ENCODE measurements at regions not wholly inside any gene's neighbourhood (a gene's known extent, or its start where the extent isn't known, plus 50 kb on each side); places are given as distances from the start of the nearest gene placed in this dataset.

GRCh38 chr9:135265931-135266330 lies 178.5 kb downstream of the OLFM1 start:
- no peaks in the 10 kb centered on the region for H4K20me1 ChIP-seq (ENCODE audit: insufficient read depth, poor library complexity, severe bottlenecking)
- no peak overlapping the region for H2AFZ ChIP-seq
- H3K4me3 ChIP-seq = no peak overlapping the region
- H3K4me2 ChIP-seq = no peak overlapping the region
- no peaks in the 10 kb centered on the region for H3K36me3 ChIP-seq (replicated peaks; ENCODE audit: insufficient read depth, low read depth)
- DNase-seq (ENCODE audit: low spot score) = no peak
- H3K27ac ChIP-seq = no peak overlapping the region
- WGBS (ENCODE audit: low lambda C conversion rate, missing lambda C conversion rate) = 81% methylated on average over 10 of the region's 10 CpGs
- TF ChIP-seq EZH2phosphoT487 (IDR thresholded peaks at IDR 0.05; ENCODE audit: low read depth, severe bottlenecking, unreplicated experiment) = no peak
- TF ChIP-seq CTCF (IDR thresholded peaks at IDR 0.05; ENCODE audit: poor library complexity) = no peak
- TF ChIP-seq EZH2 (IDR thresholded peaks at IDR 0.05; ENCODE audit: borderline replicate concordance) = no peak
- peaks cover 5% of the 10 kb centered on the region for H3K27me3 ChIP-seq
- H3K79me2 ChIP-seq = no peaks in the 10 kb centered on the region
- peaks cover 5% of the 10 kb centered on the region for H3K4me1 ChIP-seq (ENCODE audit: insufficient read depth)
- H3K9me3 ChIP-seq (ENCODE audit: low read depth) = no peaks in the 10 kb centered on the region
- H3K9me2 ChIP-seq (replicated peaks; ENCODE audit: insufficient read depth) = no peaks in the 10 kb centered on the region

- Histone ChIP-seq H3K27me3 (no peaks in the 10 kb centered on the region), H3K79me2 (no peaks in the 10 kb centered on the region), H3K9me2 (replicated peaks; ENCODE audit: insufficient read depth) (no peaks in the 10 kb centered on the region), H3K27ac (no peak overlapping the region), H2AFZ (no peak overlapping the region), H3K4me2 (no peak overlapping the region), H3K36me3 (replicated peaks; ENCODE audit: insufficient read depth, low read depth) (no peaks in the 10 kb centered on the region), H4K20me1 (ENCODE audit: insufficient read depth, poor library complexity, severe bottlenecking) (no peaks in the 10 kb centered on the region), H3K9me3 (ENCODE audit: low read depth) (no peaks in the 10 kb centered on the region), H3K4me3 (no peak overlapping the region), H3K4me1 (ENCODE audit: insufficient read depth) (peaks cover 5% of the 10 kb centered on the region)
- TF ChIP-seq EZH2 (IDR thresholded peaks at IDR 0.05; ENCODE audit: borderline replicate concordance) = no peak
- no peak for TF ChIP-seq CTCF (IDR thresholded peaks at IDR 0.05; ENCODE audit: poor library complexity)
- no peak for TF ChIP-seq EZH2phosphoT487 (IDR thresholded peaks at IDR 0.05; ENCODE audit: low read depth, severe bottlenecking, unreplicated experiment)
- DNase-seq (ENCODE audit: low spot score) = peak; percentile 49
- 79% methylated on average over 19 of the region's 19 CpGs for WGBS (ENCODE audit: low lambda C conversion rate, missing lambda C conversion rate)
Measured at GRCh38 chr9:135267191-135267809, 179.8 kb downstream of the OLFM1 start.

GRCh38 chr9:135268031-135268430 lies 180.6 kb downstream of the OLFM1 start:
- no peak overlapping the region for H3K27ac ChIP-seq
- WGBS (ENCODE audit: low lambda C conversion rate, missing lambda C conversion rate) = 56% methylated on average over 12 of the region's 12 CpGs
- TF ChIP-seq EZH2 (IDR thresholded peaks at IDR 0.05; ENCODE audit: borderline replicate concordance) (no peak), CTCF (IDR thresholded peaks at IDR 0.05; ENCODE audit: poor library complexity) (no peak), EZH2phosphoT487 (IDR thresholded peaks at IDR 0.05; ENCODE audit: low read depth, severe bottlenecking, unreplicated experiment) (no peak)

More at GRCh38 chr9:135268031-135268430, 180.6 kb downstream of the OLFM1 start:
- Histone ChIP-seq H3K4me2 (no peak overlapping the region), H3K4me1 (ENCODE audit: insufficient read depth) (peaks cover 5% of the 10 kb centered on the region), H3K9me2 (replicated peaks; ENCODE audit: insufficient read depth) (no peaks in the 10 kb centered on the region), H4K20me1 (ENCODE audit: insufficient read depth, poor library complexity, severe bottlenecking) (no peaks in the 10 kb centered on the region), H3K9me3 (ENCODE audit: low read depth) (no peaks in the 10 kb centered on the region), H2AFZ (no peak overlapping the region), H3K79me2 (no peaks in the 10 kb centered on the region), H3K27me3 (no peaks in the 10 kb centered on the region), H3K36me3 (replicated peaks; ENCODE audit: insufficient read depth, low read depth) (no peaks in the 10 kb centered on the region), H3K4me3 (no peak overlapping the region)
- DNase-seq (ENCODE audit: low spot score) = no peak
